SU-DHL-6 (cell line): ENCODE measurements at regions not wholly inside any gene's neighbourhood (a gene's known extent, or its start where the extent isn't known, plus 50 kb on each side); places are given as distances from the start of the nearest gene placed in this dataset.

Source experiments
- H2AFZ ChIP-seq: fragments of 200-600 bp; sonication (generic); 2 replicates; pipeline ENCODE4 v1.6.1; 2014; ENCODE audit warnings: low read depth, mild to moderate bottlenecking, moderate library complexity, mixed read lengths, antibody characterized with exemption, low read length; ENCODE audit not compliant: severe bottlenecking
- H3F3A ChIP-seq: fragments of 200-600 bp; shearing (Covaris generic); 2 replicates; pipeline ENCODE4 v1.6.0; 2016; ENCODE audit warnings: antibody characterized with exemption, mild to moderate bottlenecking; ENCODE audit not compliant: insufficient read depth
- H3K27ac ChIP-seq: fragments of 200-600 bp; sonication (generic); 2 replicates; pipeline ENCODE4 v1.5.1; 2016; ENCODE audit warnings: low read depth, mild to moderate bottlenecking, low read length, moderate library complexity, mixed read lengths
- H3K27me3 ChIP-seq: fragments of 200-600 bp; sonication (generic), shearing (Covaris generic); 2 replicates; pipeline ENCODE4 v1.6.0; 2014; ENCODE audit warnings: mild to moderate bottlenecking, low read length
- H3K36me3 ChIP-seq: fragments of 200-600 bp; sonication (generic); 2 replicates; pipeline ENCODE4 v1.6.1; 2014; ENCODE audit warnings: mild to moderate bottlenecking, low read length, mixed read lengths
- H3K4me2 ChIP-seq: fragments of 300-600, 200-600 bp; shearing (Covaris generic), sonication (generic); 2 replicates; pipeline ENCODE4 v1.6.0; 2014; ENCODE audit warnings: low read length, low read depth, mild to moderate bottlenecking; ENCODE audit not compliant: poor library complexity, severe bottlenecking
- H3K4me3 ChIP-seq: fragments of 200-600 bp; sonication (generic); 2 replicates; pipeline ENCODE4 v1.5.1; 2014; ENCODE audit warnings: antibody characterized with exemption, low read length, mild to moderate bottlenecking, mixed read lengths; ENCODE audit not compliant: insufficient read depth, poor library complexity, severe bottlenecking
- H3K79me2 ChIP-seq: fragments of 200-600 bp; sonication (generic); 2 replicates; pipeline ENCODE4 v1.6.1; 2014; ENCODE audit warnings: mild to moderate bottlenecking, low read length, moderate library complexity; ENCODE audit not compliant: insufficient read depth
- H3K9ac ChIP-seq: fragments of 200-600 bp; sonication (generic); 2 replicates; pipeline ENCODE4 v1.7.0; 2014; ENCODE audit warnings: mild to moderate bottlenecking, low read length
- H3K9me2 ChIP-seq: fragments of 200-600 bp; sonication (generic); replicated peaks from 2 replicates; pipeline ENCODE4 v1.6.1; 2014; ENCODE audit warnings: low read length; ENCODE audit not compliant: insufficient read depth
- H3K9me3 ChIP-seq: fragments of 200-600 bp; sonication (generic); 2 replicates; pipeline ENCODE4 v1.6.1; 2014; ENCODE audit warnings: low read length, mixed read lengths; ENCODE audit not compliant: insufficient read depth
- H4K20me1 ChIP-seq: fragments of 200-600 bp; sonication (generic); 2 replicates; pipeline ENCODE4 v1.6.1; 2014; ENCODE audit warnings: low read depth, mild to moderate bottlenecking, antibody characterized with exemption, low read length, moderate library complexity, mixed read lengths
- EZH2phosphoT487 ChIP-seq: fragments of 200-600 bp; sonication (generic), shearing (Covaris generic); conservative IDR thresholded peaks from 2 replicates; pipeline ENCODE4 v1.6.1; 2018; ENCODE audit warnings: mild to moderate bottlenecking, antibody characterized with exemption, low read length, moderate library complexity, mixed read lengths
- TF ChIP-seq, protein P1 (sequence below): fragments of 200-600 bp; sonication (generic); IDR thresholded peaks from one replicate; pipeline ENCODE4 v1.5.1; 2017; ENCODE audit warnings: antibody characterized with exemption, mild to moderate bottlenecking, low read length, moderate library complexity; ENCODE audit not compliant: insufficient read depth, poor library complexity, severe bottlenecking

DNA sequence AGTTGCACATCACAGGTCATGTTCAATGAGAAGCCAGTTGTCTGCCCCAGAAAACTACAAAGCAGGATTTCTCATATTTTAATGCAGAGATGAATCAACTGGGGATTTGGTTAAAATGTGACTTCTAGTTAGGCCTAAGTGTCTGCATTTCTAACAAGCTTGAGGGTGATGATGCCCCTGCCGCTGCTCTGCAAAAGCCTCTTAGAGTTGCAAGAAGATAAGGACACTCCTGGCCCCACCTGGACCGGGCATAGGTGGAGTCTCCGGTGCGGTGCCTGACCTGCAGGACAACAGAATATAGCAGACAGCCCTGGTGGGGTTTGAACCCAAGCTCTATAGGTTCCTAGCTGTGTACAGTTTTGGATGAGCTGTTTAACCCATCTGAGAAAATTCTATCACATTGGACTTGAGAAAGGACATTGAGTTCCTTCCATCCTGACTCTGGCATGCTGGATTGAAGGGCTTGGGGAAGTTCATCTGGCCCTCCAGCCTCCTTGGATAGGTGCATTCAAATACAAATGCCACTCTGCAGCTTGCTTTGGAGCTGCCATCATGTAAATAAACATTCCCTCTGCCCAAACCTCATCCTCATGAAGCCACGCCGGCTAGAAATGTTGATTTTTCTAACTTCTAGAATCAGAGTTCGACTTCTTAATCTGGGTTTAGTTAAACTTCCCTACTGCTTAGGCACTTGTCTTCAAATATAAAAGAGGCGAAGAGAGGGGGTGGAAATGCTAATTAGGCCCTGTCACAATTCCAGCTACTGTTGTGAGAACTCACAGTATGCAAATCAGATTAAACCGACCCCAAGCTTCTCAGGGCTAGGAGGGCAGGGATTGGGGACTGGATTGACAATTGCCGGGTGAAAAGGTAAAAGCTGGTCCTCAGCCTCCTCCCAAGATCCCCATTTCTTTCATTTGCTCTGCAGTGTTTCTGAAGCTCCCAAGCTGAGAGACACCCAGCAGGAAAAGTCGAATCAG is 1225.6 kb downstream of the VRK1 start:
- no peaks in the 10 kb centered on the region for H3K27me3 ChIP-seq
- no peak overlapping the region for H2AFZ ChIP-seq
- H3K4me2 ChIP-seq: no peak overlapping the region
- no peaks in the 10 kb centered on the region for H3K36me3 ChIP-seq
- H3K9me3 ChIP-seq: no peaks in the 10 kb centered on the region
- H3K27ac ChIP-seq: no peak overlapping the region
- H3K79me2 ChIP-seq: no peaks in the 10 kb centered on the region
- H3K9ac ChIP-seq: no peak overlapping the region
- TF ChIP-seq, protein P1, sequence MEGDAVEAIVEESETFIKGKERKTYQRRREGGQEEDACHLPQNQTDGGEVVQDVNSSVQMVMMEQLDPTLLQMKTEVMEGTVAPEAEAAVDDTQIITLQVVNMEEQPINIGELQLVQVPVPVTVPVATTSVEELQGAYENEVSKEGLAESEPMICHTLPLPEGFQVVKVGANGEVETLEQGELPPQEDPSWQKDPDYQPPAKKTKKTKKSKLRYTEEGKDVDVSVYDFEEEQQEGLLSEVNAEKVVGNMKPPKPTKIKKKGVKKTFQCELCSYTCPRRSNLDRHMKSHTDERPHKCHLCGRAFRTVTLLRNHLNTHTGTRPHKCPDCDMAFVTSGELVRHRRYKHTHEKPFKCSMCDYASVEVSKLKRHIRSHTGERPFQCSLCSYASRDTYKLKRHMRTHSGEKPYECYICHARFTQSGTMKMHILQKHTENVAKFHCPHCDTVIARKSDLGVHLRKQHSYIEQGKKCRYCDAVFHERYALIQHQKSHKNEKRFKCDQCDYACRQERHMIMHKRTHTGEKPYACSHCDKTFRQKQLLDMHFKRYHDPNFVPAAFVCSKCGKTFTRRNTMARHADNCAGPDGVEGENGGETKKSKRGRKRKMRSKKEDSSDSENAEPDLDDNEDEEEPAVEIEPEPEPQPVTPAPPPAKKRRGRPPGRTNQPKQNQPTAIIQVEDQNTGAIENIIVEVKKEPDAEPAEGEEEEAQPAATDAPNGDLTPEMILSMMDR: no peak
- TF ChIP-seq EZH2phosphoT487: no peak
- H3F3A ChIP-seq: no peaks in the 10 kb centered on the region
- no peaks in the 10 kb centered on the region for H3K9me2 ChIP-seq
- no peak overlapping the region for H3K4me3 ChIP-seq
- H4K20me1 ChIP-seq: no peaks in the 10 kb centered on the region

DNA sequence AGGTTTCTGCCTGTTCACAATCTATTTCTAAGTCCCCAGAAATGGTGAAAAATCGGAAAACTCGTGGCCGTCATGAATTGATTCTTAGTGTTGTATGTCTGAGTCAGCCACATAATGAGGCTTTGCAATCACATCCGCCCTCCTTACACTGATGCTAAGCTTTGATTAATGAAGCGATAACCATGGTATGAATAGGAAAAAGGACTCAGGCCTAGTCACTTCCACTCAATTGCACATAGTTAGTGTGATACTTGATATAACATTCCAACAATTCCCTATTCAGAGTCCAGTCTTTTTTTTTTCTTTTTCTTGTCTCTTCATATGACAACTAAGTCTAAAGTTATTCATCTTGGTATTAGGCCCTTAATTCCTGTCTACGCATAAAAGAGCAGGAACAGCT is 1231.0 kb downstream of the VRK1 start:
- TF ChIP-seq, protein P1: no peak
- no peak for TF ChIP-seq EZH2phosphoT487
- H3K27me3 ChIP-seq: no peaks in the 10 kb centered on the region
- H3K79me2 ChIP-seq: no peaks in the 10 kb centered on the region
- H2AFZ ChIP-seq: no peak overlapping the region
- no peak overlapping the region for H3K27ac ChIP-seq
- H3K36me3 ChIP-seq: no peaks in the 10 kb centered on the region
- peaks cover 9% of the 10 kb centered on the region for H3K9me3 ChIP-seq
- no peak overlapping the region for H3K4me3 ChIP-seq
- no peaks in the 10 kb centered on the region for H3F3A ChIP-seq
- no peaks in the 10 kb centered on the region for H4K20me1 ChIP-seq
- no peak overlapping the region for H3K9ac ChIP-seq
- no peak overlapping the region for H3K4me2 ChIP-seq
- no peaks in the 10 kb centered on the region for H3K9me2 ChIP-seq

DNA sequence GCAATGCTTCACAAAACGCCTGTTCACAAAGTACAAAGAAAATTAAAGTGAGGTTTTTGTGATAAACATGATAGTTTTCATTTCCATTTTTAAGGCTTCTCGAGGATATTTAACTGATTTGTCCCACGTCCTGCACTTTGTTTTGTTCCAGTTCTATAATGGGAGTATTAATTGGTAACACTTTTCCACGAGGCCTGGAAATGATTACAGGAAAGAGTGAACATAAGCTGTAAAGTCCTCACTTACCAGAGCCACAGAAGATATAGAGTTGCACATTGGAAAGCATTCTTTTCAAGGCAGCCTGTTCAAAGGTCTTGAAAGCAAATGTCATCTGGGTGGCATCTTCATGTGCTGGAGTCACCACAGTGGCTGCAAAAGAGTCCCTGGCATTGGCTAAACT is 1236.6 kb downstream of the BCL11B start:
- Histone ChIP-seq H3K9me2 (no peaks in the 10 kb centered on the region), H3K4me2 (no peak overlapping the region), H4K20me1 (no peaks in the 10 kb centered on the region), H2AFZ (no peak overlapping the region), H3K27ac (no peak overlapping the region), H3K79me2 (no peaks in the 10 kb centered on the region), H3K9ac (no peak overlapping the region), H3K36me3 (no peaks in the 10 kb centered on the region), H3K27me3 (no peaks in the 10 kb centered on the region), H3K4me3 (no peak overlapping the region), H3F3A (no peaks in the 10 kb centered on the region), H3K9me3 (peaks cover 9% of the 10 kb centered on the region)
- TF ChIP-seq, protein P1: no peak
- no peak for TF ChIP-seq EZH2phosphoT487
